HG03066 (cell line): ENCODE measurements at regions not wholly inside any gene's neighbourhood (a gene's known extent, or its start where the extent isn't known, plus 50 kb on each side); places are given as distances from the start of the nearest gene placed in this dataset.

Experiments
- ATAC-seq: cut with Tn5 transposase; IDR thresholded peaks from one replicate; pipeline ENCODE4 v1.9.1; 2021; ENCODE audit warnings: low read depth; ENCODE audit not compliant: unreplicated experiment

GRCh38 chr10:128873411-128874054 is 593.5 kb upstream of the MGMT start:
- ATAC-seq: no peak

GRCh38 chr10:128874331-128874730 is 592.7 kb upstream of the MGMT start:
- no peak for ATAC-seq

- ATAC-seq: no peak
Measured at GRCh38 chr10:128875030-128875744, 591.9 kb upstream of the MGMT start.

- no peak for ATAC-seq
Measured at GRCh38 chr10:128875956-128876736, 590.9 kb upstream of the MGMT start.

- ATAC-seq: no peak
Measured at GRCh38 chr10:128877141-128877540, 589.9 kb upstream of the MGMT start.

GRCh38 chr10:128877936-128878335 is 589.1 kb upstream of the MGMT start:
- no peak for ATAC-seq

GRCh38 chr10:128879030-128879429 is 588.0 kb upstream of the MGMT start:
- ATAC-seq: no peak

- ATAC-seq: no peak
Measured at GRCh38 chr10:128879441-128880140, 587.5 kb upstream of the MGMT start.

GRCh38 chr10:128880159-128880725 is 586.8 kb upstream of the MGMT start:
- no peak for ATAC-seq

- ATAC-seq: no peak
Measured at GRCh38 chr10:128881086-128881485, 586.0 kb upstream of the MGMT start.

GRCh38 chr10:128883231-128884032 is 583.6 kb upstream of the MGMT start:
- ATAC-seq: no peak

- ATAC-seq: no peak
Measured at GRCh38 chr10:128884033-128884425, 583.0 kb upstream of the MGMT start.

- no peak for ATAC-seq
Measured at GRCh38 chr10:128884496-128885072, 582.5 kb upstream of the MGMT start.

GRCh38 chr10:128885573-128886555 is 581.2 kb upstream of the MGMT start:
- no peak for ATAC-seq

GRCh38 chr10:128887856-128888255 is 579.2 kb upstream of the MGMT start:
- no peak for ATAC-seq

GRCh38 chr10:128892005-128892404 is 575.0 kb upstream of the MGMT start:
- no peak for ATAC-seq

GRCh38 chr10:128894641-128895040 is 572.4 kb upstream of the MGMT start:
- ATAC-seq: no peak

- no peak for ATAC-seq
Measured at GRCh38 chr10:128895473-128895872, 571.6 kb upstream of the MGMT start.
